WTC11 (cell line): ENCODE measurements at regions not wholly inside any gene's neighbourhood (a gene's known extent, or its start where the extent isn't known, plus 50 kb on each side); places are given as distances from the start of the nearest gene placed in this dataset.

Source experiments
- ATAC-seq: fragments of 200-7000 bp; cut with Tn5 transposase; 2 replicates; pipeline ENCODE4 v1.10.0; 2021; ENCODE audit warnings: mild to moderate bottlenecking, moderate library complexity
- CTCF ChIA-PET: fragments of 300-600 bp; sonication (Branson Sonifier 250); formaldehyde crosslinking; loops from one replicate; lab custom pipeline; 2021; ENCODE audit warnings: antibody characterized with exemption; lab: Charles Lee
- POLR2A ChIA-PET: fragments of 350-600 bp; sonication (Branson Sonifier 250); formaldehyde crosslinking; loops from one replicate; lab custom pipeline; 2021; ENCODE audit warnings: antibody characterized with exemption; lab: Charles Lee
- DNase-seq: peaks from one replicate; pipeline ENCODE4 v3.0.0; 2021; ENCODE audit warnings: low spot score
- H3K27ac Mint-ChIP-seq: 2 replicates; pipeline ENCODE4 v1.8.0; 2021; ENCODE audit warnings: mixed read lengths
- H3K27me3 Mint-ChIP-seq: 2 replicates; pipeline ENCODE4 v1.8.0; 2021; ENCODE audit warnings: low read depth, mild to moderate bottlenecking, moderate library complexity, mixed read lengths
- H3K36me3 Mint-ChIP-seq: 2 replicates; pipeline ENCODE4 v1.8.0; 2021; ENCODE audit warnings: mixed read lengths
- H3K4me1 Mint-ChIP-seq: 2 replicates; pipeline ENCODE4 v1.8.0; 2022; ENCODE audit warnings: mixed read lengths
- H3K4me3 Mint-ChIP-seq: 2 replicates; pipeline ENCODE4 v1.8.0; 2021; ENCODE audit warnings: mild to moderate bottlenecking, moderate library complexity, mixed read lengths
- H3K9me3 Mint-ChIP-seq: 2 replicates; pipeline ENCODE4 v1.8.0; 2021; ENCODE audit warnings: mixed read lengths
- ARID4B ChIP-seq: sonication (generic); formaldehyde crosslinking; IDR thresholded peaks from 2 replicates; pipeline ENCODE4 v1.8.0; 2023; ENCODE audit warnings: missing genetic modification reagents, mild to moderate bottlenecking, borderline replicate concordance
- ATF1 ChIP-seq: sonication (generic); formaldehyde crosslinking; IDR thresholded peaks from 2 replicates; pipeline ENCODE4 v1.8.1; 2023; ENCODE audit warnings: mild to moderate bottlenecking, moderate library complexity, missing genetic modification reagents
- ELF4 ChIP-seq: sonication (generic); formaldehyde crosslinking; IDR thresholded peaks from 2 replicates; pipeline ENCODE4 v1.8.1; 2022; ENCODE audit warnings: low read depth, mild to moderate bottlenecking, moderate library complexity, missing genetic modification reagents
- FOXP1 ChIP-seq: sonication (generic); formaldehyde crosslinking; IDR thresholded peaks from 2 replicates; pipeline ENCODE4 v1.8.0; 2022; ENCODE audit warnings: missing genetic modification reagents, mild to moderate bottlenecking, moderate library complexity, borderline replicate concordance
- FOXP4 ChIP-seq: sonication (generic); formaldehyde crosslinking; IDR thresholded peaks from 2 replicates; pipeline ENCODE4 v1.8.0; 2022; ENCODE audit warnings: mild to moderate bottlenecking, missing genetic modification reagents
- JAZF1 ChIP-seq: fragments of 250-450 bp; sonication (Bioruptor Pico); IDR thresholded peaks from 2 replicates; pipeline ENCODE4 v1.9.0; 2021; ENCODE audit warnings: moderate library complexity, mild to moderate bottlenecking, inconsistent platforms
- KAT7 ChIP-seq: sonication (generic); formaldehyde crosslinking; IDR thresholded peaks from 2 replicates; pipeline ENCODE4 v1.8.1; 2023; ENCODE audit warnings: missing genetic modification reagents, mild to moderate bottlenecking, borderline replicate concordance
- MXD4 ChIP-seq: fragments of 250-450 bp; sonication (Bioruptor Pico); IDR thresholded peaks from 2 replicates; pipeline ENCODE4 v1.8.0; 2021; ENCODE audit warnings: mild to moderate bottlenecking, moderate library complexity, borderline replicate concordance
- NFYB ChIP-seq: sonication (generic); formaldehyde crosslinking; conservative IDR thresholded peaks from 2 replicates; pipeline ENCODE4 v1.8.0; 2022; ENCODE audit warnings: low read depth, missing genetic modification reagents
- PRRX2 ChIP-seq: fragments of 250-450 bp; sonication (Bioruptor Pico); IDR thresholded peaks from 2 replicates; pipeline ENCODE4 v1.8.0; 2021; ENCODE audit warnings: mild to moderate bottlenecking
- RELA ChIP-seq: sonication (generic); formaldehyde crosslinking; IDR thresholded peaks from 2 replicates; pipeline ENCODE4 v1.8.1; 2022; ENCODE audit warnings: missing genetic modification reagents, mild to moderate bottlenecking, borderline replicate concordance
- SMAD4 ChIP-seq: sonication (generic); formaldehyde crosslinking; IDR thresholded peaks from 2 replicates; pipeline ENCODE4 v1.8.0; 2022; ENCODE audit warnings: mild to moderate bottlenecking, missing genetic modification reagents
- TP53 ChIP-seq: sonication (generic); formaldehyde crosslinking; IDR thresholded peaks from 2 replicates; pipeline ENCODE4 v1.8.1; 2023; ENCODE audit warnings: mild to moderate bottlenecking, missing genetic modification reagents
- ZNF121 ChIP-seq: sonication (generic); formaldehyde crosslinking; IDR thresholded peaks from 2 replicates; pipeline ENCODE4 v1.8.0; 2023; ENCODE audit warnings: missing genetic modification reagents
- ZNF219 ChIP-seq: sonication (generic); formaldehyde crosslinking; IDR thresholded peaks from 2 replicates; pipeline ENCODE4 v1.8.0; 2023; ENCODE audit warnings: missing genetic modification reagents, mild to moderate bottlenecking, borderline replicate concordance
- ZNF232 ChIP-seq: sonication (generic); formaldehyde crosslinking; IDR thresholded peaks from 2 replicates; pipeline ENCODE4 v1.8.0; 2022; ENCODE audit warnings: mild to moderate bottlenecking, missing genetic modification reagents
- ZNF263 ChIP-seq: sonication (generic); formaldehyde crosslinking; IDR thresholded peaks from 2 replicates; pipeline ENCODE4 v1.8.1; 2022; ENCODE audit warnings: low read depth, mild to moderate bottlenecking, moderate library complexity, missing genetic modification reagents
- ZNF671 ChIP-seq: fragments of 250-450 bp; sonication (Bioruptor Pico); IDR thresholded peaks from 2 replicates; pipeline ENCODE4 v1.8.0; 2021; ENCODE audit warnings: mild to moderate bottlenecking
- TF ChIP-seq, protein P1 (sequence below): fragments of 250-450 bp; sonication (Bioruptor Pico); IDR thresholded peaks from 2 replicates; pipeline ENCODE4 v1.9.0; 2021; ENCODE audit warnings: moderate library complexity, mild to moderate bottlenecking, inconsistent platforms, borderline replicate concordance
- TF ChIP-seq, protein P2 (sequence below): sonication (generic); formaldehyde crosslinking; conservative IDR thresholded peaks from 2 replicates; pipeline ENCODE4 v1.8.1; 2023; ENCODE audit warnings: mild to moderate bottlenecking, low read depth, missing genetic modification reagents, moderate library complexity
- TF ChIP-seq, protein P3 (sequence below): sonication (generic); formaldehyde crosslinking; IDR thresholded peaks from 2 replicates; pipeline ENCODE4 v1.8.0; 2023; ENCODE audit warnings: mild to moderate bottlenecking, missing genetic modification reagents
- TF ChIP-seq, protein P4 (sequence below): sonication (generic); formaldehyde crosslinking; IDR thresholded peaks from 2 replicates; pipeline ENCODE4 v1.8.1; 2023; ENCODE audit warnings: mild to moderate bottlenecking, missing genetic modification reagents

- TF ChIP-seq ARID4B (CRISPR knock-in tag), result no peak
- TF ChIP-seq ZNF671 (CRISPR knock-in tag), result no peak
- TF ChIP-seq, protein P1, sequence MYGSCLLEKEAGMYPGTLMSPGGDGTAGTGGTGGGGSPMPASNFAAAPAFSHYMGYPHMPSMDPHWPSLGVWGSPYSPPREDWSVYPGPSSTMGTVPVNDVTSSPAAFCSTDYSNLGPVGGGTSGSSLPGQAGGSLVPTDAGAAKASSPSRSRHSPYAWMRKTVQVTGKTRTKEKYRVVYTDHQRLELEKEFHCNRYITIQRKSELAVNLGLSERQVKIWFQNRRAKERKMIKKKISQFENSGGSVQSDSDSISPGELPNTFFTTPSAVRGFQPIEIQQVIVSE, result no peak
- TF ChIP-seq TP53 (CRISPR knock-in tag), result no peak
- TF ChIP-seq ELF4, result no peak
Observed at GRCh38 chr3:117102426-117102825, 392.8 kb downstream of the TUSC7 start (continued).

GRCh38 chr3:117103675-117104074 is 394.1 kb downstream of the TUSC7 start:
- Mint-ChIP-seq H3K9me3 (peaks cover 25% of the 10 kb centered on the region), H3K27me3 (no peaks in the 10 kb centered on the region), H3K4me1 (peaks cover 20% of the 10 kb centered on the region), H3K4me3 (no peak overlapping the region), H3K27ac (no peak overlapping the region), H3K36me3 (peaks cover 12% of the 10 kb centered on the region)
- ATAC-seq (no peak), DNase-seq (no peak)
- POLR2A ChIA-PET, result no interaction called here
- CTCF ChIA-PET, result interaction anchor here (0.8 to 1.1 kb wide), 3 partner anchors 13 to 422 kb away, joined by 3 to 4 read pairs (median 4); no protein-coding TSS in a partner anchor
- TF ChIP-seq ATF1 (CRISPR knock-in tag) (no peak), ZNF219 (CRISPR knock-in tag) (no peak), ZNF232 (CRISPR knock-in tag) (no peak), PRRX2 (CRISPR knock-in tag) (no peak), KAT7 (no peak), MXD4 (CRISPR knock-in tag) (no peak), NFYB (no peak), ZNF121 (CRISPR knock-in tag) (no peak), SMAD4 (no peak), FOXP1 (CRISPR knock-in tag) (no peak), RELA (no peak), FOXP4 (CRISPR knock-in tag) (no peak), ZNF263 (no peak), JAZF1 (CRISPR knock-in tag) (no peak)
- TF ChIP-seq, protein P2, sequence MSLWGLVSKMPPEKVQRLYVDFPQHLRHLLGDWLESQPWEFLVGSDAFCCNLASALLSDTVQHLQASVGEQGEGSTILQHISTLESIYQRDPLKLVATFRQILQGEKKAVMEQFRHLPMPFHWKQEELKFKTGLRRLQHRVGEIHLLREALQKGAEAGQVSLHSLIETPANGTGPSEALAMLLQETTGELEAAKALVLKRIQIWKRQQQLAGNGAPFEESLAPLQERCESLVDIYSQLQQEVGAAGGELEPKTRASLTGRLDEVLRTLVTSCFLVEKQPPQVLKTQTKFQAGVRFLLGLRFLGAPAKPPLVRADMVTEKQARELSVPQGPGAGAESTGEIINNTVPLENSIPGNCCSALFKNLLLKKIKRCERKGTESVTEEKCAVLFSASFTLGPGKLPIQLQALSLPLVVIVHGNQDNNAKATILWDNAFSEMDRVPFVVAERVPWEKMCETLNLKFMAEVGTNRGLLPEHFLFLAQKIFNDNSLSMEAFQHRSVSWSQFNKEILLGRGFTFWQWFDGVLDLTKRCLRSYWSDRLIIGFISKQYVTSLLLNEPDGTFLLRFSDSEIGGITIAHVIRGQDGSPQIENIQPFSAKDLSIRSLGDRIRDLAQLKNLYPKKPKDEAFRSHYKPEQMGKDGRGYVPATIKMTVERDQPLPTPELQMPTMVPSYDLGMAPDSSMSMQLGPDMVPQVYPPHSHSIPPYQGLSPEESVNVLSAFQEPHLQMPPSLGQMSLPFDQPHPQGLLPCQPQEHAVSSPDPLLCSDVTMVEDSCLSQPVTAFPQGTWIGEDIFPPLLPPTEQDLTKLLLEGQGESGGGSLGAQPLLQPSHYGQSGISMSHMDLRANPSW (CRISPR knock-in tag), result no peak
- TF ChIP-seq, protein P3, sequence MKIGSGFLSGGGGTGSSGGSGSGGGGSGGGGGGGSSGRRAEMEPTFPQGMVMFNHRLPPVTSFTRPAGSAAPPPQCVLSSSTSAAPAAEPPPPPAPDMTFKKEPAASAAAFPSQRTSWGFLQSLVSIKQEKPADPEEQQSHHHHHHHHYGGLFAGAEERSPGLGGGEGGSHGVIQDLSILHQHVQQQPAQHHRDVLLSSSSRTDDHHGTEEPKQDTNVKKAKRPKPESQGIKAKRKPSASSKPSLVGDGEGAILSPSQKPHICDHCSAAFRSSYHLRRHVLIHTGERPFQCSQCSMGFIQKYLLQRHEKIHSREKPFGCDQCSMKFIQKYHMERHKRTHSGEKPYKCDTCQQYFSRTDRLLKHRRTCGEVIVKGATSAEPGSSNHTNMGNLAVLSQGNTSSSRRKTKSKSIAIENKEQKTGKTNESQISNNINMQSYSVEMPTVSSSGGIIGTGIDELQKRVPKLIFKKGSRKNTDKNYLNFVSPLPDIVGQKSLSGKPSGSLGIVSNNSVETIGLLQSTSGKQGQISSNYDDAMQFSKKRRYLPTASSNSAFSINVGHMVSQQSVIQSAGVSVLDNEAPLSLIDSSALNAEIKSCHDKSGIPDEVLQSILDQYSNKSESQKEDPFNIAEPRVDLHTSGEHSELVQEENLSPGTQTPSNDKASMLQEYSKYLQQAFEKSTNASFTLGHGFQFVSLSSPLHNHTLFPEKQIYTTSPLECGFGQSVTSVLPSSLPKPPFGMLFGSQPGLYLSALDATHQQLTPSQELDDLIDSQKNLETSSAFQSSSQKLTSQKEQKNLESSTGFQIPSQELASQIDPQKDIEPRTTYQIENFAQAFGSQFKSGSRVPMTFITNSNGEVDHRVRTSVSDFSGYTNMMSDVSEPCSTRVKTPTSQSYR (CRISPR knock-in tag), result no peak
- TF ChIP-seq, protein P4, sequence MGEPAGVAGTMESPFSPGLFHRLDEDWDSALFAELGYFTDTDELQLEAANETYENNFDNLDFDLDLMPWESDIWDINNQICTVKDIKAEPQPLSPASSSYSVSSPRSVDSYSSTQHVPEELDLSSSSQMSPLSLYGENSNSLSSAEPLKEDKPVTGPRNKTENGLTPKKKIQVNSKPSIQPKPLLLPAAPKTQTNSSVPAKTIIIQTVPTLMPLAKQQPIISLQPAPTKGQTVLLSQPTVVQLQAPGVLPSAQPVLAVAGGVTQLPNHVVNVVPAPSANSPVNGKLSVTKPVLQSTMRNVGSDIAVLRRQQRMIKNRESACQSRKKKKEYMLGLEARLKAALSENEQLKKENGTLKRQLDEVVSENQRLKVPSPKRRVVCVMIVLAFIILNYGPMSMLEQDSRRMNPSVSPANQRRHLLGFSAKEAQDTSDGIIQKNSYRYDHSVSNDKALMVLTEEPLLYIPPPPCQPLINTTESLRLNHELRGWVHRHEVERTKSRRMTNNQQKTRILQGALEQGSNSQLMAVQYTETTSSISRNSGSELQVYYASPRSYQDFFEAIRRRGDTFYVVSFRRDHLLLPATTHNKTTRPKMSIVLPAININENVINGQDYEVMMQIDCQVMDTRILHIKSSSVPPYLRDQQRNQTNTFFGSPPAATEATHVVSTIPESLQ, result no peak
- TF ChIP-seq, protein P1, result no peak
